Heart left ventricle (tissue), 13 donors: ENCODE measurements at regions not wholly inside any gene's neighbourhood (a gene's known extent, or its start where the extent isn't known, plus 50 kb on each side); places are given as distances from the start of the nearest gene placed in this dataset.

Experiments used
- CTCF ChIP-seq, 12 donors: fragments of 200-600 bp; sonication (generic) in 4 of 12; IDR thresholded peaks; one replicate each; pipeline versions ENCODE4 v1.5.0 to v1.8.0; 2018 to 2022; ENCODE audit warnings: antibody characterized with exemption in 12 of 12, mild to moderate bottlenecking in 5 of 12
- POLR2A ChIP-seq, 2 donors: fragments of 450-650 bp; IDR thresholded peaks; one replicate each; pipeline ENCODE4 v1.6.1; 2017; ENCODE audit warnings: antibody characterized with exemption in 2 of 2, mild to moderate bottlenecking in 2 of 2, moderate library complexity in 2 of 2
- donor health status: ischemic (EF 13 %, LVEDD 7.1; RV severe dilation, severe dysfunction).
- donor health status: DM: no; HTN: yes; CAD: no.
- donor health status: DM: no; HTN: no; CAD: no.
- donor health status: ischemic (EF 25% LVEDD 6.9; RV normal size, moderate dysfunction).
- donor health status: ischemic (EF 25% LVEDD 5.7; RV mildly dilated, moderate dysfunction).
- donor health status: ischemic (EF 35%, LVEDD 5.7; RV mildly dilated, moderate dysfunction).
- donor health status: nonischemic (EF 11% LVEDD 7.7; RV severe dilation, severe dysfunction).
- donor health status: DM: yes; HTN: yes; CAD: no.
- donor health status: PGD.
- donor health status: ischemic (EF 29% LVEDD 5.4; RV normal size, mild dysfunction).
- donor health status: nonischemic (EF 23%, LVEDD 6.1; RV moderate dilation, normal function).

- TF ChIP-seq CTCF (IDR thresholded peaks at IDR 0.05) (no peak), POLR2A (IDR thresholded peaks at IDR 0.05) (no peak)
Observed at GRCh38 chr6:145506136-145506535, 229.2 kb downstream of the EPM2A start.
